Lower leg skin (tissue), 3 donors: ENCODE measurements at regions not wholly inside any gene's neighbourhood (a gene's known extent, or its start where the extent isn't known, plus 50 kb on each side); places are given as distances from the start of the nearest gene placed in this dataset.

Experiments
- CTCF ChIP-seq, 3 donors: fragments of 450-650 bp; IDR thresholded peaks; one replicate each; pipeline ENCODE4 v1.5.1; 2016; ENCODE audit warnings: antibody characterized with exemption in 3 of 3, mild to moderate bottlenecking in 3 of 3, moderate library complexity in 2 of 3
- POLR2A ChIP-seq, 2 donors: fragments of 450-650 bp; IDR thresholded peaks; one replicate each; pipeline ENCODE4 v1.6.1; 2016 to 2017; ENCODE audit warnings: antibody characterized with exemption in 2 of 2, mild to moderate bottlenecking in 1 of 2, moderate library complexity in 1 of 2

DNA sequence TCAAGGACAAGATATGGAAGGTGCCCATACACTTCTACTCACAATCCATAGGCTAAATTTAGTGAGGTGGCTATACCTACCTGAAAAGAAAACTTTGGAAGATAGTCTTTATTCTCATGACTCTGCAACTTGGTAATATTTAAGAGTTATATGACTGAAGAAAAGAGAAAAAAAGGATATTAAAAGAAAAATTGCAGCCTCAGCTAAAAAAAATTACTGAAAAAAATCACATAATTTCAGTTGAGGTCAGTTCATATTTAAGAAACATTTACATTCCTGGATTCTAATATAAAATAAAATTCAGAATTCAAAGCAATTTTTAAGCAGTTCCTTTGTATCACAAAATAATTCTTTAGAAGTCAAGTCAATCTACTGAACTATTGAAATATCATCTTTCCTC is 166.5 kb downstream of the GABRG1 start:
- TF ChIP-seq POLR2A (IDR thresholded peaks at IDR 0.05) (no peak), CTCF (IDR thresholded peaks at IDR 0.05) (no peak)
